Activated CD4-positive, alpha-beta T cell treated with anti-CD3 and anti-CD28 coated beads for 1 hour (primary cell): ENCODE measurements at regions not wholly inside any gene's neighbourhood (a gene's known extent, or its start where the extent isn't known, plus 50 kb on each side); places are given as distances from the start of the nearest gene placed in this dataset.

Source experiments
- DNase-seq: peaks from one replicate; pipeline ENCODE4 v3.0.0-alpha.2; 2020

DNA sequence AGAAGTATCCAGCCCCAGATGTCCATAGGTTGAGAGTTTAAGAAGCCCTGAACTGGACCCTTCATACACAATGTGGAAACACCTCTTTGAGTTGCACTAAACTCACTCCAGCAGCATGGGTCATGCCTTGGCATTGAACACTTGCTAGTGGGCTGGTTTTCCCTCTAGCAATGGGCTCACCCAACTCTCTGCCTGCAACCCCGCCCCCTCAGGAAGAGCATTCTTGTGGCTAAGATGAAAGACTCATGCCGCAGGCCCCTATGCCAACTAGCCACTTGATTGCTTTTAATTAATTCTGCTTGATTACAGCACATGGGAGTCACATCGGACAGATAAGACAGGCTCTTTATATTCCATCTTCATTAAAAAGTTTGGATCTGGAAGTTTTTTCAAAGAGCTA lies 136.5 kb upstream of the GJB5 start:
- DNase-seq: no peak

DNA sequence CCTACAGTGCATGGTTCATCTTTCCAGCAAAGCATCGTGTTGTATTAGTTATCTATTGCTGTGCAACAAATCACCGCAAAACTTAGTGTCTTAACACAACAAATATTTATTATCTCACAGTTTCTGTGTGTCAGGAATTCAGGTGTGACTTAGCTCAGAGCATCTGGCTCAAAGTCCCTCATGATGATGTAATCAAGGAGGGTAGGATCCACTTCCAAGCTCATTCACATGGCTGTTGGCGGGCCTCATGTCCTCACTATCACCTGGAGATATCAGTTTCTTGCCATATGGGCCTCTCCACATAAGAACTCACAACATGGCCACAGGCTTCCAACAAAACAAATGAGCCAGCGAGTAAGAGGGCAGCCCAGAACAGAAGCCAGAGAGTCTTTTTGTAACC lies 135.6 kb upstream of the GJB5 start:
- no peak for DNase-seq

DNA sequence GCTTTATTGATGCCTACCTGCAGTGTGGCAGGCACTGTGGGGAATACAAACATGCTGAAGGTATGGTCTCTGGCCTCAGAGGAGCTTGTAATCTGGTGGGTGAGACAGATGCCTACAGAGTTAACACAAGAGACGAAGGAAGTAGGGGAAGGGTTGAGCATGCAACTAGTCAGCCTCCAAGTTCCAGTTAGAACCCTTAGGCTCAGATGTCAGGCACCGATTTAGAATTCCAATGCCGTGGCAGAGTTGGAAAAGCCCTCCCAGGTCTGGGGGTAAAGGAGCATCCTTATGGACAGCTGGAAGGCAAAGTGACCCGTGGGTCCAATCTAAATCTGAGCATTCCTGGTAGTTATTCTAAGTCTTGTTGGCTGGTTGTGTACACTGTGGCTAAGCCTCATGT lies 132.9 kb upstream of the GJB5 start:
- no peak for DNase-seq

DNA sequence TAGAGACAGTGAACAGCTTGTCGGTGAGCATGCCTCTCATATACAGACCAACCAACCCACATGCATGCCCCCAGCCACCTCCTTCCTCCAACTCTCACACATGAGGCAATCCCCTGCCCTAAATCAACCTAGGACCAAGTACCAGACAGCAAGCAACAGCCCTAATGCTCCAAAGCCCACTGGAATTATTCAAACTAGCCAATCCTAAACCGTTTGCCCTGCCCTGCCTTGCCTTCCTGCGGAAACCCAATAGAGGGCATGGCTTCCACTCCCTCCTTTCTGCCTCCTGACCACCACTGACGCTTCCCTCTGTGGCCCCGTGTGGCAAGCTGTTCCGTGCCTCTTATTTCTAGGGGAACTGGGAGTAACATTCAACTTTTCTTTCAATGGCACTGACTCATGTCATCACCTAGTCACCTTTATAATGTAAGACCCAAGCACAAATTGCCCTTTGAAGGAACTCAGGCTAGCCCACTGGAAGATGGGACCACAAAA lies 129.3 kb upstream of the GJB5 start:
- DNase-seq: no peak

DNA sequence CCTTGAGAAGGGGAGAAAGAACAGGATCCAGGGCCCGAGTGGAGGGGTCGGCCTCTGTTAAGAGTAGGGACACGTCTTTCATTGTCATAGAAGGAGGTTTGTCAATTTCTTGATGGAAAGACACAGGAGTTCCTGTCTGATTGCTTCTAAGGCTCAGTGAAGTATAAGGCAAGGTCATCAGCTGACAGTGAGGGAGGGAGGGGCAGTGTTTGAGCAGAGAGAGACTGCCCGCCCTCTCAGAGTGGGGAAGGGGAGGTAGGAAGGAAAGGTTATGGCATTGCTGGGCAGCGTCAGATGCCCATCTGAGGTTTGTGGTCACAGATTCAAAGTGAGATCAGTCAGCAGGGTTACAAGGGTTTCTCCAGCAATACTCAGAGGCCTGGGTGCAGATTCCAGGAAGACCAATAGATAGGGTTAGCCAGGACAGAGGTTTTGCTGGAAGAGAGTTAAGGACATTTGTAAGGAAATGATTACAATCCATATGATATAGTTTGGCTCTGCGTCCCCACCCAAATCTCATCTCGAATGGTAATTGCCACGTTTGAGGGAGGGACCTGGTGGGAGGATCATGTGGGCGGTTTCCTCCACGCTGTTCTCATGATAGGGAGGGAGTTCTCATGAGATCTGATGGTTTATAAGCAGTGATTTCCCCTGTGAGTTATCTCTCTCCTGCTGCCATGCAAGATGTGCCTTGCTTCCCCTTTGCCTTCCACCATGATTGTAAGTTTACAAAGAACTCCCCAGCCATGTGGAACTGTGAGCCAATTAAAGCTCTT lies 127.2 kb upstream of the GJB5 start:
- DNase-seq: no peak

DNA sequence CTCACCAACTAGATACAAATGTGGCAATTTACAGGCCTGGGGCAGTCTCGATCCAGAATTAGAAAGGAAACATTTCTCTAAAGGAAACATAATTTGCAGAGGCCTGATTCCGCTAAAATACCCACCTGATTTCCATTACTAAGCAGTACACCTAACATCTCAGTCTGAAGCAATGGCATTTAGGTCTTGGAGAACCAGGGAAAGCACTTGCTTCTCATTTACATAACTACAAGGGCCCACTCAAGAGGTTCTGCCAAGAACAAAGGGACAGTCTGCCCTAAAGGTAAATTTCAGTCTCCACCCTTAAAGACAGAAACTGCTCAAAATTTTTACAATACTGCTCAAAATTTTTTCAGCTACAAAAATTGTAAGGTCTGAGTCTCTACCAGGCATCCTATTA lies 123.7 kb upstream of the GJB5 start:
- DNase-seq: no peak

DNA sequence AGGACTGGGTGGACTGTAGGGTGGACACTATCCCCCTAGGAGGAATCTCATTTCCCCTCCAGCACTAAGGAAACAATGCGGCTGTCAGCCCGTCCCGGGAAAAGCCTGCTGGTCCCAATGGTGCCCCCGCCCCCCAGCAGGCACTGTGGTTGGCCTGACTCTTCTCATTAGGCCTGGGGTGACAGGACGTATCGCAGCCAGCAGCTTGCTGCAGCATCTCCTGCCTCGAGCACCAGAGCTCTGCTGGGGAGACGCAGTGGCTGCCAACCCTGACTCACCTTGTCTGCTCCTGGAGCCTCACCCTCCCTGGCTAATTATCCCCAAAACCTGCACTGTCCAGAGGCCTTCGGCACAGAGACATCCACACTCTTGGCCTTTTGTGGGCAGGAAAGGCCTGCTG lies 115.1 kb upstream of the GJB5 start:
- no peak for DNase-seq

DNA sequence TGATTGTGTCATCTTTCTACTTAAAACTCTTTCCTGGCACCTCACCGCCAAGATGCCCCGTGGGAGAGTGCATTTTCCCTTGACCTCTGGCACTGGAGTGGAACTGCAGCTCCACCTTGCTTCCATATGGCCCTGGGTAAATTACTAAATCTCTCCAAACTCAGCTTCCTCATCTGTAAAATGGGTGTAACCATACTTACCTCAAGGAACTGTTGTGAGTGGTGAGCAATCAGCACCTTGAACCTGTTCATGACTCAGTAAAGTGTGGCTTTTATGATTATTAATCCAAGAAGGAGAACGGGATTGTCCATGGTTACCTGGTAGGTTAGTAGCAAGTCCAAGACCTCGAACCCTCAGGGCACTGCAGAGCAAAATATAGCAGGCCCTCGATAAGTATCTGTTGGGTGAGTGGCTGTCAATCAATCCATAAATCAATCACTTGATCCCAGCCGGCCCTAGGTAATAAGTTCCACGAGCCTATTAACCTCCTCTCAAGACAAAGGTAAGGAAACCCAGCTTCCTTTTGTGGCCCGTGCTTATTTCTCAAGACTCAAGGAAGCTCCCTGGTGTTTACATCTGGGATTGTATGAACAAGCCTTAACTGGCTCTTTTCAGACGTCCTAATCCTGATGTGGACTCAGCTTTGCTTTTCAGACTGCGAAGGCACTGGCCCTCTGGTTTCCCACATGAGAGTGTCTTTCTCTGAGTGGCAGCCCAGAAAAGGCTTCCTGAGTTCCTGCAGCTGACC lies 114.0 kb upstream of the GJB5 start:
- no peak for DNase-seq

DNA sequence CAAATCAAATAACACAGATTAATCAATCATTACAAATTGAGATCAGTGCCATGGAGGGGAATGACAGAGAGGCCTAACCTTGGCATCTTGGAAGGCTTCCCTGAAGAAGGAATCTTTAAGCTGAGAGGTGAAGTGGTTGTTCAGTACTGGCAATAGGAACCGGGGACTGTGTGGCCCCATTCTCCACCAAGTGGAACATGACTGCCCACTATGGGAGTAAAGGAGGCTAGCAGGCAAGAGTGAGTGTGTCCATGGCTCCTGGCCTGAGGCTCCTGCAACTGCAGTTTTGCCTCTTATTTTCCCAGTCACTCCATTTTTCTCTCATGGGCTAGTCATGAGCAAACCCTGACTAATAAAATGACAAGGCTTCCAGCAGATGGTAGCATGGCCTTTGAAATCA lies 112.2 kb upstream of the GJB5 start:
- no peak for DNase-seq

DNA sequence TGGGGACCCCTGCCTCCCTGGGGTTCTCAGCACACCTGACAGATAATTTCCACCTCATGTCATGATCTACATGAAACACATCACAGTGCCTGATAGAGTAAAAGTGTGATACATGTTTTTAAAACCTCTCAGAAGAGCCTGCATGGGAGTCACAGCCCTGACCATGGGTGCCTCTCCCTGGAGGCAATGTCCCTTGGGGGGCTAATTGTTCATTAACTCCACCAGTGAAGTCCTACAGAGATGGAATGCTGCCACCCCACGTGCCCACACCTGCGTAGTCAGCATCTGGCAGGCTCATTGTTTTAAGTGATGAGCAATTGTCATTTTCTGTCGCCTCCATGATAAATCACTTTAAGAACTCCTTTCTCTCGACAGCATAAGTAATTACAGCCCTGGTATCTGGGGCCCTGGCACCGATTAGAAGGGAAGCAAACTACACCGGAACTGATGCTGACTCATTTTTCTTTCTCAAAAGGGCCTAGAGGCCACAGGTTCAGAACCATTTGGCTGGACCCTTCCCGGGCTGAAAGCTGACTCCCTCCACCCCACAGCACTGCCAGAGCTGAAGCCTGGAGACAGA lies 109.6 kb upstream of the GJB5 start:
- DNase-seq: no peak

DNA sequence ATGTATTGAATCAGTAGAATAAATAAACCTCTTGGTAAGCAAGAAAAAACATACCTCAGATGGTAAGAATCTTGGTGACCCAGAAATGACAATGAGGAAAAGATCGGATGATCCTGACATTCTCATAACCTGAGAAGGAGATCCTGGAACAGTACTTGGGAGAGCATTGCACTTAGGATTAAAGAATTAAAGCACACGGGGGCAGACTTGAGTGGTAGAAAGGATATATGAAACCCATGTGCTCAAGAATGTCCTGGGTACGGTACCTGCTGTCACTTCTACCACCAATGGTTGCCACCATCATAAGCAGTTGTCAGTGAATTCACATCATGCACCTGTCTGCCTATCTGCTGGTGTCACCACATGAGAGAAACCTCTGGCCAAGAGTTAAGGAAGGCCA lies 108.9 kb upstream of the GJB5 start:
- no peak for DNase-seq

DNA sequence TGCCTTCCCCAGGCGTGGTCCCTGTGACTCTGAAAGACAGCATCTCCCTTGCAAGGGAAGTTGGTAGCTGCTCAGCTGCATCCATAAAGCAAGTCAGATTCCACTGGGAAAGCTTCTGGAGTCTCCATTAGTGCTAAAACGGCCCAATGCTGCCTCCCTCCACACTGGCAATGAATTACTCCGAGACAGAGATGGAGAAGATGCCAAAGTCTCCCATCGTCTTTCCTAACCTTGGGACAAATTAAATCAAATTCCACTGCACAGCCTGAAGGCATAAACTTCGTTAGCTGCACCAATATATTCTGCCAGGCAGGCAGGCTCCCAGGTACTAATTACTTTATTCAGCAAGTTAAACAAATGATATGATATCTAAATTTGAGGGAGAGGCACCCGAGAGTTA lies 106.3 kb upstream of the GJB5 start:
- DNase-seq: no peak

DNA sequence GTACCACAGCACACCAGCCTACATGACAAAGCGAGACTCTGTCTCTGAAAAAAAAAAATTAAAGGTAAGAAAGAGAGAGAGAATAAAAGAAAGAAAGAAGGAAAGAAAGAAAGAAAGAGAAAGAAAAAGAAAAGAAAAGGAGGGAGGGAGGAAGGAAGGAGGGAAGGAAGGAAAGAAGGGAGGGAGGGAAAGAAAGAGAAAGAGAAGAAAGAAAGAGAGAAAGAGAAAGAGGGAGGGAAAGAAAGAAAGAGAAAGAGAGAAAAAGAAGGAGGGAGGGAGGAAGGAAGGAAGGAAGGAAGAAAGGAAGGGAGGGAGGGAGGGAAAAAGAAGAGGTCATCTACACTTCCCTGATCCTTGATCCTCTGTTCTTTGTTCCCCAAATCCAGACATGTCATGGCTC lies 104.8 kb upstream of the GJB5 start:
- no peak for DNase-seq

DNA sequence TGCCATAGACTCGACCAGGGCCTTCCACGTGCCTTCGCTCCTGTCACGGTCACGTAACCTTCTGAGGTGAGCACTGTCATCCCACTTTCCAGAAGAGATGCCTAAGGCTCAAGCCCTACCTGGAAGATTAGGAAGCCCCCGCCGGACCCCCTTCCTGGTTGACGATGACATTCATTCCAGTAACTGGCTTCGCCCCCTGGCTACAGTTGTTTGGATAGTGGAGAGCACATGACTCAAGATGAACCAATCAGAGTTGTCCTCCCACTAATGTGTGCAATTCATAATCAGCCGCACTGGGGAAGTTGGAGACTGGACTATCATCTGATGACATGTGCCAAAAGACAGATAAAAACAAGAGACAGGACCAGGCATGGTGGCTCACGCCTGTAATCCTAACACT lies 104.0 kb upstream of the GJB5 start:
- no peak for DNase-seq

DNA sequence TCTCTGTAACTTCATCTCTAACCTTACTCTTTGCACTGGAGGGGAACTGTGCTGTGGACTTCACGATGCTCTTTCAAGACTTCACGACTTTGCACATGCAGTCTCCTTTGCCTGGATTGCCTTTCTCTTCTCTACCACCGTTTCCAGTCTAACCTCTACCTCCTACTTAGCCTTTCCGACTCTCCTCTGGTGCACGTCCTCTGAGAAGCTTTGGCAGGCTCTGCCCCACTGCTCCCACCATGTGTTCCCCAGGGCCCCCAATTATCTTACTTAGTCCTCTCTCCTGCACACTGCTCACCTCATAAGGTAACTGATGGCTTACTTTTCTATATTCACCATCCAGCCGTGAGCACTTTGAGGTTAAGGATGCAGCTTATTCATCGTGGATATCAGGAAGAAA lies 101.7 kb upstream of the GJB5 start:
- DNase-seq: no peak

DNA sequence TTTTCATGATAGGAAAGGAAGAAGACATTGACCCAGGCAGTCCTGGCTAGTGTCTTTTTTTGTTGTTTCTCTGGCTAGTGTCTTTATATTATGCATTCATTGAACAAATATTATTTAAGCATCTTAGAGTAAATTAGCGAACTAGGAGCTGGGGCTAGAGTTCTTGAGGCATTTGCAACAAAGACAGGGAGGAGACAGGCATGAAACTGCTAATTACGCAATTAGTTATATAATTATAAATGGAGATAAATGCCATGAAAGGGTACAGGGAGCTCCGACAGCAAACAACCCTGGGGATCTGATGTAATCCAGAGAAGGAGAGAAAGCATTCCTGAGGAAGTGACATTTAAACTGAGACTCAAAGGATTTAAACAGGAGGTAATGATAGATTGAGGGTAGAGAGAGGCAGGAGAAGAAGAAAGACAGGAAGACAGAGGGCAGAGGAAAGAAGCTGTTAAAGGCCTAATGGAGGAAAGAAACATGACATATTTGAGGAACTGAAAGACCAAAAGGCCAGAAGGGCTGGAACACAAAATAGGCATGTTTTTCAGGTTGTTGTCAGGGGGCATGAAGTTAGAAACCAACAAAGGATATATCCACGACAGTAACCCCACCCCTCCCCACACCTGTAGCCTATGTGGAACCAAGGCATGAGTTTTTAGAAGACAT lies 99.5 kb upstream of the GJB5 start:
- DNase-seq: no peak

DNA sequence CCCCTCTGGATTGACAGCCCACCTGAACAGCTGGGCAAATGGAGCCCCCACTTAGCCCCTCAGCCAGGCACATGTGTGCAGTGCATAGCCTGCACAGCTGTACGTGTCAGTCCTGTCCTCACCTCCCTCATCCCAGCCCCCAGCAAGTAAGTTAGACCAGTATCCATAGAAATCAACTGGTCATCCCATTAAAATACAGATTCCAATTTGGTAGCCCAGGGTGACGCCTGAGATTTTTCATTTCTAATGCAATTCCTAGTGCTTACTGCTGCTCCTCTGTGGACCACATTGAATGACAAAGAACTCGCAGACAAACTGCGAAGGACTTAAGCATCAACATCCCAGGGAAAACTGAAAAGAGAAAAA lies 99.0 kb upstream of the GJB5 start:
- no peak for DNase-seq

DNA sequence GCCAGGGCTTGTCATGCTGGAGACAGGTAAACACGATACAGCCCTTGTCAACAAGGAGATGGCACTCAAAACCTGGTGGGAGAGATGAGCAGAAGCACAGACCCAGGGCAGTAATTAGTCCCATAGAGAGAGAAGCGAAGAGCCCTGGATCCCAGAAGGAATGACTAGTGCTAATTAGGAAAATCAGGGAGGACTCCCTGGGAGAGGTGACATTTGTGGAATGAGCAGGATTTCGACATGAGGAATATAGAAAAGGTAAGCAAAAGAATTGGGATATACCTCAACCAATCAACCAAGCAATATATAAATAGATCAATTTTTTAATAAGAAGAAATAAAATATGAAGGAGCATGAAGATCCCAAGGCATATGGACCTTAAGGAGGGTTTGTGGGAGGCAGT lies 98.5 kb upstream of the GJB5 start:
- no peak for DNase-seq

DNA sequence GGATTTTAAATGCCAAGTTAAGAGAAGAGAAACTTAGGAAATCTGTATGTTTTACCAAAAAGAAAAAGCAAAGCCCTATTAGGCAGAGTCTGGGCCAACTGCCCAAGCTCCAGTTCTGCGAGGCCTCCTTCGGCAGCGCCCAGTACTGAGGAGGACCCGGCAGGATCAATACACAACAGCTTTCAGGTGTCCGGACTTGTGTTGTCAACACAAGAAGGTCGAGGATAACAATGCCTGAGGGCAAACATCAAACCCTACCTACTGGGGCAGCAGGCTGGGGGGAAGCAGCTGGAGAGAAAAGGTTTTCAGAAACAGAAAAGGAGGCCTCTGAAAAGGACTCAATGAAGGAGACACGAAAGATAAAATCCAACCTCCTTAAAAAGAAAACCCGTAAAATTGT lies 98.1 kb upstream of the GJB5 start:
- no peak for DNase-seq

DNA sequence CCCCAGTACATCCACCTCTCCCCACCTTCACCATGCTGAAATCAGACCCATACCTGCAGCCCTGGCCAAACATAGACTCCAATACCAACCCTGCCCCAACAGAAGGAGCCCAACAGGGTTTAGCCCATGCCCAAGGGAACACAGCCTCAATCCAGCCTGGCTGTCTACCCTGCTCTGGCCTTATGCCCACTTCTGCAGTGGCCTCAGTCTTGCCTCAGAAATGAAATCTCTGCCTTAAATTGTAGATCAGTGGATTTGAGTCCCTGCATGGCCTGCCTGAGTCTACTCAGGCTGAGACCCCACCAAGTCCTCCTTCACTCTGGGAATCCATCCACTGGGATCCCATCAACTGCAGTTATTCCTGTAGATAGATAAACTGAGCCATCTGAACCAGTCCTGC lies 97.6 kb upstream of the GJB5 start:
- DNase-seq: no peak

DNA sequence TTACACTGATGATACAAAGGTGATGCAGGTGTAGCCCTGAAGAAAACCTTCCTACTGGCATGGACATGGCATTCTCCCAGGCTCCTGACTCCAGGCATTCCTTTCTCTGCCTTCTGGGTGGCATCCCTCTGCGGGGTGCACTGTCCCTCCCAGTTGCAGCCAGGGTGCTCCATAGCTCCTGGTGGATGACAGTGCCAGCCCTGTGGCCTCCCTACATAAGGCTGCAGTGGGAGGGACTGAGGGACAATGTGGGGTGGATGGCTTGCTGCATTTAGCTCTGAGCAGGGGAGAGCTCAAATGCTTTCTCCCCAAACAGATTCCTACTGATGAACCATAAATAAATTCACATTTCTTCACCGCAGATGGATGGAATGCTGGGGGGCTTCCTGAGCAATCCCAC lies 97.0 kb upstream of the GJB5 start:
- DNase-seq: no peak

DNA sequence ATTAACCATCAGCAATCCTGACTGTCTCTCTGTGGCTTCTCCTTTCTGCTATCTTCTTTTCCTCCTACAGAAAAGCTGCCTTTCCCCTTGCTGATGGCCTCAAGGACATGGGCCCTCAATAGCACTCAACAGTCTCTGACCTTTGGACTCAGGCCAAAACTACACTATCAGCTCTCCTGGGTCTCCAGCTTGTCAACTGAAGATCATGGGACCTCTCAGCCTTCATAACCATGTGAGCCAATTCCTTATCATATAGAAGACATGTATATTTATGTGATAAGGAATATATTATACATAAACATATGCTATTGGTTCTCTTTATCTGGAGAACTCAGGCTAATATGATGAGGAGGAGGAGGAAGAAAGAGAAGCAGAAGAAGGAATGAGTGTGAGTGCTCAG lies 91.8 kb upstream of the GJB5 start:
- DNase-seq: no peak

DNA sequence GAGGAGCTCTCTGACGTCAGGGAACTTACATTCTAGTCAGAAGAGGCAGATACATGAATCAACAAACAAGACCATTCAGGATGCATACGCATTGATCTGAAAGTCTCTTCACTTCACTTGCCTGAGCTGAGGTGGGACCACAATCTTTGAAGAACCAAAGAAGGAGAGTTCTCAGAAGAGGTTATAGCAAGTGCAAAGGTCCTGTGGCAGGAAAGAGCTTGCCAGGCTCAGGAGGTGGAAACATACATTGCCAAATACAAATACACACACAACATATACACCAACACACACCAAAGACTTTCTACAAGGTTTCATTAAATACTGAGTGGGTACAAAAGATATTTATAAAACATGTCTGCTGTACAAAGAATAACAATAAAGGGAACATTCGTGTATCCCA lies 86.8 kb upstream of the GJB5 start:
- DNase-seq: no peak

DNA sequence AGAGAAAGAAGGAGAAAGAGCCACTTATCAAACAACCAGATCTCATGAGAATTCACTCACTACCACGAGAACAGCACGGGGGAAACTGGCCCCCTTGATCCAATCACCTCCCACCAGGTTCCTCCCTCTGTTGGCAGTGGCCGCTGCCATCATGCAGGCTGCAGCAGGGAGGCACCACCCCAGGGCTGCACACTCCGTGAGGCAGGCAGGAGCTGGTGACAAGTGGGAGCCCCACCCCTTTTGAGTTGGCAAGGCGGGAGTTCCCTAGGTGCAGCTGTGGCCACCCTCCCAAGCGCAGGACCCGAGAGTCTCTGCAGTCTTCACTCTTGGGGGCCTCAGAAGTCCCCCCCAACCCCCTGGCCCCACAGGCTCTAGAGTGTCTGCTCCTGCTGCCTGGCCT lies 83.9 kb upstream of the GJB5 start:
- DNase-seq: no peak
